Ovary (tissue), 7 donors: ENCODE measurements at regions not wholly inside any gene's neighbourhood (a gene's known extent, or its start where the extent isn't known, plus 50 kb on each side); places are given as distances from the start of the nearest gene placed in this dataset.

Experiments used
- DNase-seq, 5 donors: peaks; one replicate each; pipeline ENCODE4 v3.0.0-alpha.2; 2019 to 2020
- H3K27ac ChIP-seq, 2 donors: fragments of 200-600 bp; one replicate each; pipeline versions ENCODE4 v1.5.1 to v1.8.0; 2019 to 2022
- H3K27me3 ChIP-seq: fragments of 200-600 bp; one replicate; pipeline ENCODE4 v1.8.0; 2022
- H3K36me3 ChIP-seq: fragments of 200-600 bp; sonication (generic); one replicate; pipeline ENCODE4 v1.5.1; 2019
- H3K4me1 ChIP-seq: one replicate; pipeline ENCODE4 v1.8.1; 2013; ENCODE audit warnings: mild to moderate bottlenecking, moderate library complexity; ENCODE audit not compliant: insufficient read depth
- H3K4me3 ChIP-seq: fragments of 200-600 bp; sonication (generic); one replicate; pipeline ENCODE4 v1.5.1; 2017
- H3K9me3 ChIP-seq, 2 donors: fragments of 200-600 bp in 1 of 2; sonication (generic) in 1 of 2; one replicate each; pipeline versions ENCODE4 v1.5.1 to v1.8.1; 2013 to 2019; ENCODE audit warnings: mild to moderate bottlenecking in 1 of 2, moderate library complexity in 1 of 2
- CTCF ChIP-seq, 3 donors: fragments of 450-650 bp in 2 of 3; fragments of 200-600 bp in 1 of 3; IDR thresholded peaks; one replicate each; pipeline versions ENCODE4 v1.5.1 to v1.8.0; 2016 to 2022; ENCODE audit warnings: antibody characterized with exemption in 3 of 3, mild to moderate bottlenecking in 1 of 3
- EP300 ChIP-seq: sonication (generic); formaldehyde crosslinking; IDR thresholded peaks from one replicate; pipeline ENCODE4 v1.6.1; 2017; ENCODE audit warnings: antibody characterized with exemption
- POLR2A ChIP-seq: fragments of 450-650 bp; IDR thresholded peaks from one replicate; pipeline ENCODE4 v1.6.1; 2017; ENCODE audit warnings: antibody characterized with exemption, mild to moderate bottlenecking, moderate library complexity
- WGBS, 3 donors: extraction: QIAGEN DNeasy Blood & Tissue Kit in 1 of 3; methylation state at CpG; one replicate each; pipeline versions ENCODE4 v1.1.5 to v1.1.7; 2013 to 2017; 5-methylcytosine and 5-hydroxymethylcytosine counted together
- intact Hi-C, 4 donors: fragments of 100-400 bp; cut with DNase I; formaldehyde crosslinking; loops; one replicate each; pipeline versions ENCODE4 v1.11.0 to v1.15.1; 2022 to 2023
- donor health status: DM: no; HTN: no; CAD: no; lungs with moderate emphysema.
- donor health status: DM: no; HTN: no; CAD: no.
- donor health status: Bipolar disorder and iron deficiency.
- donor health status: DM: no; HTN: no; CAD: no.
- donor health status: DM: yes; HTN: yes; CAD: no.

GRCh38 chr11:23995891-23996290, 501.0 kb upstream of the LUZP2 start:
- no peak for DNase-seq
- Histone ChIP-seq H3K4me1 (no peaks in the 10 kb centered on the region), H3K9me3 (no peaks in the 10 kb centered on the region), H3K36me3 (no peaks in the 10 kb centered on the region), H3K4me3 (no peak overlapping the region), H3K27ac (no peak overlapping the region), H3K27me3 (no peaks in the 10 kb centered on the region)
- intact Hi-C loops = no loop called here
- no peak for TF ChIP-seq EP300
- no peak for TF ChIP-seq POLR2A
- no peak for TF ChIP-seq CTCF (IDR thresholded peaks at IDR 0.05)

DNA sequence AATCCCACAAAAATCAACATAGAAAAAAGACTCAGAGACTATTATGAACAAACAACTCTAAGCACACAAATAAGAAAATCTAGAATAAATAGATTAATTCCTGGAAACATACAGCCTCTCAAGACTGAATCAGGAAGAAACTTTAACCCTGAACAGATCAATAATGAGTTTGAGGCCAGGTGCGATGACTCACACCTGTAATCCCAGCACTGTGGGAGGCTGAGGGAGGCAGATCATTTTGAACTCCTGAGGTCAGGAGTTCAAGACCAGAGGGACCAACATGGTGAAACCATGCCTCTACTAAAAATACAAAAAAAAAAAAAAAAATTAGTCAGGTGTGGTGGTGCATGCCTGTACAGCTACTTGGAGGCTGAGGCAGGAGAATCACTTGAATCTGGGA, 499.5 kb upstream of the LUZP2 start:
- Histone ChIP-seq H3K4me3 (no peak overlapping the region), H3K9me3 (no peaks in the 10 kb centered on the region), H3K27me3 (no peaks in the 10 kb centered on the region), H3K36me3 (no peaks in the 10 kb centered on the region), H3K27ac (no peak overlapping the region), H3K4me1 (no peaks in the 10 kb centered on the region)
- TF ChIP-seq CTCF (IDR thresholded peaks at IDR 0.05) (no peak), EP300 (no peak), POLR2A (no peak)
- no peak for DNase-seq
- 55 to 100% (median 89%) methylated on average over 1 of the region's 1 CpG for WGBS, 3 donors
- intact Hi-C loops = no loop called here

DNA sequence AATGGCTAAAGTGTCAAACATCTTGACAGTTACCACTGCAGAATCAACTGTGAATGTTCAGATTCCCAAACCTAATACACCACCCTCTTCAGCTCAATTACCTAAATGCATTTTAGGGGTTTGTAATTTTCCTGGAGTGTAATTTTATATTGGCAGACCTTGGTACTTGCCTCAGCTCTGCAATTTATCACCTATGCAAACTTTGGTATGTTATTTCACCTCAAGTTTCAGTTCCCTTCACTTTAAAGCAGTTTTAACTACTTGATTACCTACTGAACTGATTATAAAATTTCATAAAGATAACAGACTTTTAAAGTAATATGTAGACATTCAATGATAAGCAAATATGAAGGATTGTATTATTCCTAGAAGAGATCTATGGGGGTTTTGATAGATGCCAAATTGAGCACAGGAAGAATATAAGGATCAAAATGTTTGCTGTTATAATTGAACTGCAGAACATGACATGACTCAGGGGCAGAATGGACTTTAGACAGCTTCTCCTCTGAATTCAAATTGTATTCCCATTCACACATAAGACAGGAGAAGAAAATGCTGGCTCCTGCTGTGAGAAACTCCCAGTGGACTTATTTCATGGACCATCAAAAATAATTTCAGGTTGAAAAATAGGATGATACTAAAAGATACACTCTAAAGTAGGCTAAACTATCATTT, 491.5 kb upstream of the LUZP2 start:
- intact Hi-C loops = no loop called here
- Histone ChIP-seq H3K4me3 (no peak overlapping the region), H3K4me1 (no peaks in the 10 kb centered on the region), H3K9me3 (no peaks in the 10 kb centered on the region), H3K27me3 (no peaks in the 10 kb centered on the region), H3K27ac (no peak overlapping the region), H3K36me3 (no peaks in the 10 kb centered on the region)
- no peak for DNase-seq
- TF ChIP-seq POLR2A (no peak), CTCF (IDR thresholded peaks at IDR 0.05) (no peak), EP300 (no peak)

GRCh38 chr11:24043842-24044241, 453.0 kb upstream of the LUZP2 start:
- H3K27me3 ChIP-seq = no peaks in the 10 kb centered on the region
- H3K4me1 ChIP-seq = no peaks in the 10 kb centered on the region
- H3K36me3 ChIP-seq = no peaks in the 10 kb centered on the region
- no peak for DNase-seq
- intact Hi-C loops = no loop called here
- H3K4me3 ChIP-seq = no peak overlapping the region
- WGBS, 3 donors = 87 to 92% (median 91%) methylated on average over 3 of the region's 3 CpGs
- peaks cover 0 to 3% of the 10 kb centered on the region in 2 donors for H3K9me3 ChIP-seq
- no peak overlapping the region for H3K27ac ChIP-seq
- TF ChIP-seq EP300 (no peak), POLR2A (no peak), CTCF (IDR thresholded peaks at IDR 0.05) (no peak)
